H1 (cell line): ENCODE measurements at regions not wholly inside any gene's neighbourhood (a gene's known extent, or its start where the extent isn't known, plus 50 kb on each side); places are given as distances from the start of the nearest gene placed in this dataset.

ENCODE experiments used
- PHF8 ChIP-seq: fragments of 200-600 bp; sonication (generic); conservative IDR thresholded peaks from 2 replicates; pipeline ENCODE4 v1.7.1; 2012; ENCODE audit warnings: low read depth, mild to moderate bottlenecking, inconsistent platforms, low read length, moderate library complexity

- TF ChIP-seq PHF8: no peak
Measured at GRCh38 chr2:67485431-67485830, 88.3 kb downstream of the ETAA1 start (continued).
